Right kidney (tissue), 1 donor: ENCODE measurements at regions not wholly inside any gene's neighbourhood (a gene's known extent, or its start where the extent isn't known, plus 50 kb on each side); places are given as distances from the start of the nearest gene placed in this dataset.

Source experiments
- DNase-seq: peaks from one replicate; pipeline ENCODE4 v3.0.0-alpha.2; 2016

- no peak for DNase-seq
Observed at GRCh38 chr6:120620900-120621299, 713.4 kb downstream of the TBC1D32 start.

GRCh38 chr6:120615238-120615637, 719.0 kb downstream of the TBC1D32 start:
- no peak for DNase-seq

- no peak for DNase-seq
Observed at GRCh38 chr6:120614723-120615122, 719.6 kb downstream of the TBC1D32 start.

- no peak for DNase-seq
Observed at GRCh38 chr6:120608826-120609225, 725.5 kb downstream of the TBC1D32 start.

GRCh38 chr6:120606743-120607142, 727.5 kb downstream of the TBC1D32 start:
- DNase-seq: no peak

GRCh38 chr6:120604510-120604909, 729.8 kb downstream of the TBC1D32 start:
- DNase-seq: no peak

GRCh38 chr6:120590611-120591010, 743.7 kb downstream of the TBC1D32 start:
- no peak for DNase-seq

GRCh38 chr6:120588424-120588823, 745.9 kb downstream of the TBC1D32 start:
- DNase-seq: no peak

- no peak for DNase-seq
Observed at GRCh38 chr6:120587381-120587780, 746.9 kb downstream of the TBC1D32 start.

- DNase-seq: no peak
Observed at GRCh38 chr6:120584111-120584760, 750.0 kb downstream of the TBC1D32 start.

- no peak for DNase-seq
Observed at GRCh38 chr6:120576061-120576460, 758.2 kb downstream of the TBC1D32 start.

GRCh38 chr6:120569714-120570113, 764.6 kb downstream of the TBC1D32 start:
- no peak for DNase-seq

GRCh38 chr6:120564779-120565178, 769.5 kb downstream of the TBC1D32 start:
- no peak for DNase-seq

GRCh38 chr6:120558294-120558693, 776.0 kb downstream of the TBC1D32 start:
- no peak for DNase-seq

- DNase-seq: no peak
Observed at GRCh38 chr6:120557554-120557953, 776.7 kb downstream of the TBC1D32 start.

- no peak for DNase-seq
Observed at GRCh38 chr6:120556491-120556890, 777.8 kb downstream of the TBC1D32 start.

GRCh38 chr6:120553353-120553752, 780.9 kb downstream of the TBC1D32 start:
- no peak for DNase-seq

GRCh38 chr6:120545353-120545752, 788.9 kb downstream of the TBC1D32 start:
- no peak for DNase-seq

GRCh38 chr6:120534954-120535353, 799.3 kb downstream of the TBC1D32 start:
- DNase-seq: no peak

- DNase-seq: no peak
Observed at GRCh38 chr6:120526576-120526975, 807.7 kb downstream of the TBC1D32 start.

GRCh38 chr6:120514544-120514943, 819.7 kb downstream of the TBC1D32 start:
- DNase-seq: no peak

- DNase-seq: no peak
Observed at GRCh38 chr6:120511712-120512111, 822.6 kb downstream of the TBC1D32 start.

GRCh38 chr6:120498711-120499110, 835.6 kb downstream of the TBC1D32 start:
- no peak for DNase-seq

- no peak for DNase-seq
Observed at GRCh38 chr6:120496661-120497060, 837.6 kb downstream of the TBC1D32 start.

GRCh38 chr6:120493505-120493904, 840.8 kb downstream of the TBC1D32 start:
- DNase-seq: no peak
